GM12873 (cell line): ENCODE measurements at regions not wholly inside any gene's neighbourhood (a gene's known extent, or its start where the extent isn't known, plus 50 kb on each side); places are given as distances from the start of the nearest gene placed in this dataset.

Experiments used
- TF ChIP-seq, protein P1 (sequence below): IDR thresholded peaks from 2 replicates; pipeline ENCODE4 v1.5.1; 2012; ENCODE audit warnings: low read depth, mild to moderate bottlenecking, moderate library complexity, low read length, control low read depth; ENCODE audit not compliant: insufficient read depth; ENCODE audit errors: missing control alignments

DNA sequence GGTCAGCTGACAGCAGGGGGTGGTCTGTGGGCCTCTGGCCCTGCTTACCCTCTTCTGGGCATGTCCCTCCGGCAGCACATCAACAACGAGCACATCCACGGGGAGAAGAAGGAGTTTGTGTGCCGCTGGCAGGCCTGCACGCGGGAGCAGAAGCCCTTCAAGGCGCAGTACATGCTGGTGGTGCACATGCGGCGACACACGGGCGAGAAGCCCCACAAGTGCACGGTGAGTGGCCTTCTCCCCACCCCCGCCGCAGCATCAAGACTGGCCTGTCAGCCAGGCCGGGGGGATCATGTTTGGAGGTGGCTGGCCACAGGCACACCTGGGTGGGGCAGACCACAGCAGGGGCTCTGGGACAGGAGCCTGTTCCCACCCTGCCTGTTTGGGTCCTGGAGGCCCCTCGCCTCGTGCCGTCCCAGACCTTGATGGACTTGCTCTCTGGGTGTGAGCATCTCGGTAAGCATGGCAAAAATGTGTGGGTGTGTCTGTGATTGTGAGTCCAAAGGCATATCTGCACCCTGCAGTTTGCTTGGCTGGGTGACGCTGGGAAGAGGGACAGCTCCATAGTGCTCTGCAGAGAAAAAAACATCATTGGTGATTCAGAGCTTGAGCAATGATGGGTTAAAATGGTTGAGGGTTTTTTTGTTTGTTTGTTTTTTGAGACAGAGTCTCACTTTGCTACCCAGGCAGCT, 242.8 kb downstream of the GLI2 start:
- TF ChIP-seq, protein P1, sequence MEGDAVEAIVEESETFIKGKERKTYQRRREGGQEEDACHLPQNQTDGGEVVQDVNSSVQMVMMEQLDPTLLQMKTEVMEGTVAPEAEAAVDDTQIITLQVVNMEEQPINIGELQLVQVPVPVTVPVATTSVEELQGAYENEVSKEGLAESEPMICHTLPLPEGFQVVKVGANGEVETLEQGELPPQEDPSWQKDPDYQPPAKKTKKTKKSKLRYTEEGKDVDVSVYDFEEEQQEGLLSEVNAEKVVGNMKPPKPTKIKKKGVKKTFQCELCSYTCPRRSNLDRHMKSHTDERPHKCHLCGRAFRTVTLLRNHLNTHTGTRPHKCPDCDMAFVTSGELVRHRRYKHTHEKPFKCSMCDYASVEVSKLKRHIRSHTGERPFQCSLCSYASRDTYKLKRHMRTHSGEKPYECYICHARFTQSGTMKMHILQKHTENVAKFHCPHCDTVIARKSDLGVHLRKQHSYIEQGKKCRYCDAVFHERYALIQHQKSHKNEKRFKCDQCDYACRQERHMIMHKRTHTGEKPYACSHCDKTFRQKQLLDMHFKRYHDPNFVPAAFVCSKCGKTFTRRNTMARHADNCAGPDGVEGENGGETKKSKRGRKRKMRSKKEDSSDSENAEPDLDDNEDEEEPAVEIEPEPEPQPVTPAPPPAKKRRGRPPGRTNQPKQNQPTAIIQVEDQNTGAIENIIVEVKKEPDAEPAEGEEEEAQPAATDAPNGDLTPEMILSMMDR, result no peak

DNA sequence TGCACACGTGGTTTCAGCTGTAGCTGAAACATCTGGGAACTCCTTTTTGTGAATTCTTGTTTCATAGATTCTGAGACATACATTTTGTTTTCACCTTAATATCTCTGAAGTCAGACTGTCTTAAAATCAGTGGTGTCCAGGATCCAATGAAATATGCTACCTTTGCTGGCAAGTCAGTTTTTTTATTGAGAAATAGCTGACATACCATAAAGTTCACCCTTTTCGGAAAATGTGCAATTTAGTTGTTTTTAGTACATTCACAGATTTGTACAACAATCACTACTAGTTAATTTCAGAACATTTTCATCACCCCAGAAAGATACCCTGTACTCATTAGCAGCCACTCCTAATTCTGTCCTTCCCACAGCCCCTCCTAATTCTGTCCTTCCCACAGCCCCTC, 243.7 kb downstream of the GLI2 start:
- TF ChIP-seq, protein P1, result no peak

DNA sequence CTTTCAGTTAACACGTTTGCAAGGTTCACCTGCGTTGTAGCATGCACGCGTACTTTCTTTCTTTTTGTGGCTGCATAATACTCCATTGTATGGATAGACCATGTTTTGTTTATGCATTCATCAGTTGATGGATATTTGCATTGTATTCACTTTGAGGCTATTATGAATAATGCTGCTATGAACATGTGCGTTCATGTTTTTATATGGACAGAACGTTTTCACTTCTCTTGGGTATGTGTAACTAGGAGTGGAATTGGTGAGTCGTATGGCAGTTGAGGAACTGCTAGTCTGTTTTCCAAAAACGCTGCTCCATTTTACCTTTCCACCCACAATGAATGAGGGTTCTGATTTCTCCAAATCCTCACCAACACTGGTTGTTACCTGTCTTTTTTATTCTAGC, 244.3 kb downstream of the GLI2 start:
- TF ChIP-seq, protein P1, result no peak

DNA sequence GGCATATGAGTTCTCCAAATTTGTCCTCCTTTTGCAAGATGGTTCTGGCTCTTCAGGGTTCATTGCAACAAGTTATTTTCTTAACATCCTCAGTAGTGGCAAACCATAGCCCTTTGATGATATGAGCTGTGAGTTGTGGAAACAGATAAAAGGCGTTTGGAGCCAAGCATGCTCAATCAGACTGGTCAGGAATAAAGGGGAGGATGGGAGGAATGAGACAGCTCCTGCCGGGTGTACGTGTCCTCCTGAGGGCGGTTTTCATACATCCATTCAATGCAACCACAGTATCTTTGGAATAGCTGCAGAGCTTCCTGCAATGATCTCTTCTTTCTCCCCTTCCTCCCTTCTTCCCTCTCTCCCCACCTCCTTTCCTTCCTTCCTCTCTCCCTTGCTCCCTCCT, 245.8 kb downstream of the GLI2 start:
- TF ChIP-seq, protein P1, result no peak

DNA sequence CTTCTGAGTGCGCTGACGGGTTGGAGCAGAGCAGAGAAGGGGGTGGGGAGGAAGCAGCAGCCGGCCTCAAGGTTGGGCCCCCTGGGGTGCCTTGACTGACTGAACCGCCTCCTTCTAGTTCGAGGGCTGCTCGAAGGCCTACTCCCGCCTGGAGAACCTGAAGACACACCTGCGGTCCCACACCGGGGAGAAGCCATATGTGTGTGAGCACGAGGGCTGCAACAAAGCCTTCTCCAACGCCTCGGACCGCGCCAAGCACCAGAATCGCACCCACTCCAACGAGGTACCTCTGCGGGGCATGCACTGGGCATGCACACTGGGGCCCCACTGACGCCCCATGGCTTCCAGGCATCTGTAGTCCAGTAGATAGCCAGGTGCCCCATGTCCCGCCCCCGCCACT, 246.9 kb downstream of the GLI2 start:
- TF ChIP-seq, protein P1, result no peak

DNA sequence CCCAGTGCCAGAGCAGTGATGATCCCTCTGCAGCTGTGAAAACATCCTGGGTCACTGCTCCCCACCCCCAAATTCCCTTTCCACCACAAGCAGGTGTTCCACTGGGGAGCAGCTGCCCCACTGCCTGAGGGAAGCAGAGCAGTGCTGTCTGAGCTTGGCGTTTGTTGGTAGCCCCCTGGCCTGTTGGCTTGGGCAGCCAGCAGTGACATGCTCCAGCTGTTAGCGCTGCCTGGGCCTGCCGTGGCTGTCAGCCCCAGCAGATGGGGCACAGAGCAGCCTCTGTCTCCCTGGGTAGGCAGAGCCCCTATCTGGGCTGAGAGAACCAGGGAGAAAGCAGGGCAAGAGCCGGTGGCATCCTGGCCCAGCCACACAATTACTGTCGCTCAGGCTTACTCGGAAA, 247.7 kb downstream of the GLI2 start:
- TF ChIP-seq, protein P1, result no peak

DNA sequence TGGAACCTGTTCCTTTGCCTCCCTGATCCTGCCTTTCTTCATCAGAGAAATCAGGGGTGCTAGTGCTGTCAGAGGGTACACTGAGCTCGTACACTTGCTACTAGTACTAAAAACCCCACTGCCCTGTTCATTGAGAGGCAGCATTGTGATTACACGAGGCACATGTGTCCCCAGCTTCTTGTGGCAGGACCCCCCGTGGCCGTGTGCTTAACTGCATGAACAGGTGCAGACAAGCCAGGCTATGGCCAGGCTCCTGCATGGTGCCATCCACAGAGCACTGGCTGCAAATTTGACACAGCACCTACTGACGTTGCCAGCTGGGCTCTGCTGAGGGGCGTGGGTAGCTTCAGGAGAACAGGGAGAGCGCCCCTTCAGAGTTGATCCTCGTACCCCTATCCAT, 248.4 kb downstream of the GLI2 start:
- TF ChIP-seq, protein P1, result no peak
